H7 (cell line): ENCODE measurements at regions not wholly inside any gene's neighbourhood (a gene's known extent, or its start where the extent isn't known, plus 50 kb on each side); places are given as distances from the start of the nearest gene placed in this dataset.
"Not testable (repeated sequence)": the region's sequence is repeated elsewhere in the genome, so short reads cannot be mapped to it uniquely, and the experiment has no call there.

Experiments used
- DNase-seq: peaks from one replicate; pipeline ENCODE4 v3.0.0; 2012
- H3K27me3 ChIP-seq: 2 replicates; pipeline ENCODE4 v1.6.0; 2011; ENCODE audit warnings: mild to moderate bottlenecking, low read length; ENCODE audit not compliant: control insufficient read depth, insufficient read depth
- H3K36me3 ChIP-seq: replicated peaks from 2 replicates; pipeline ENCODE4 v1.5.1; 2011; ENCODE audit warnings: low read length; ENCODE audit not compliant: control insufficient read depth, insufficient read depth
- H3K4me3 ChIP-seq: 2 replicates; pipeline ENCODE4 v1.5.1; 2011; ENCODE audit warnings: low read depth, mild to moderate bottlenecking, control low read depth, low read length, moderate library complexity; ENCODE audit not compliant: insufficient read depth

GRCh38 chr4:27100713-27101112 lies 240.1 kb downstream of the STIM2 start:
- DNase-seq = no peak
- Histone ChIP-seq H3K4me3 (no peak overlapping the region), H3K36me3 (no peaks in the 10 kb centered on the region), H3K27me3 (no peaks in the 10 kb centered on the region; the same call in 1 of the 2 replicates)

DNA sequence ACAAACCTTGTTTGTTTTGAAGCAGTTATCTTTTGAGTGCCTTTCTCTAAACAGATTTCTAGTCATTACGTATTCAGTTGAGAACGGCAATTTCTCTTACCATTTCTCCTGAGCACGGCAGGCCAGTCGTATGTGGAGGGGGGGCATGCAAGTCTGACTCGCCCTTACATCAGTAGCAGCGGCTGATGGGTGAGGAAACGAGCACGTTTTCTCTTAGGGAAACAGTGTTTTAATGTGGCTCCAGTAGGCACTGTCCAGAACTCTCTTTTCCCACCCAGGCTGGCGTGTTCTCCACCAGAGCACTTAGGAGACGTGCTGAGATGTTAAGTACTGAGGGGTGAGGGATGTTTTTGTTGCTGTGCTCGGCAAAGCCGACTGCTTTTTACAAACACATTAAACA lies 240.5 kb downstream of the STIM2 start:
- no peak for DNase-seq
- Histone ChIP-seq H3K27me3 (no peaks in the 10 kb centered on the region; the same call in 1 of the 2 replicates), H3K36me3 (no peaks in the 10 kb centered on the region), H3K4me3 (no peak overlapping the region)

- DNase-seq = no peak
- Histone ChIP-seq H3K27me3 (no peaks in the 10 kb centered on the region; the same call in 1 of the 2 replicates), H3K36me3 (no peaks in the 10 kb centered on the region), H3K4me3 (no peak overlapping the region)
Observed at GRCh38 chr4:27101561-27101960, 240.9 kb downstream of the STIM2 start.

DNA sequence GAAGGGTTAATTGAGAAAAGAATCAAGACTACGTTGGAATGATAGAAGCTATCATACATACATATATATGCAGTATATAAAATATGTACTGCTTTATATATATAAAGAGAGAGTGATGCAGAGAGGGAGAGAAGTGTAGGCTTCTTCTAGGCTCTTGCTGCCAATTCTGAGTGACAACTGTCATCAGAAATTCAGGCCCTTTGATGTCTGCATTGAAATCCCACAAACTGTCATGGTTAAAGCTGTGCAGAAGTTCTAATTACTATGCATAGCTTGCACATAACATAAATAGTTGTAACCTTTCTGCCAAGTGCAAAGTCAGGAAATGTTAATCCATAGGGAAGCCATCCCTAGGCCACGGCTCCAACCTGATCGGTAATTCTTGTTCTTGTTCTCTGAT lies 251.0 kb downstream of the STIM2 start:
- H3K36me3 ChIP-seq = no peaks in the 10 kb centered on the region
- no peak overlapping the region for H3K4me3 ChIP-seq
- DNase-seq = no peak
- H3K27me3 ChIP-seq = no peaks in the 10 kb centered on the region

DNA sequence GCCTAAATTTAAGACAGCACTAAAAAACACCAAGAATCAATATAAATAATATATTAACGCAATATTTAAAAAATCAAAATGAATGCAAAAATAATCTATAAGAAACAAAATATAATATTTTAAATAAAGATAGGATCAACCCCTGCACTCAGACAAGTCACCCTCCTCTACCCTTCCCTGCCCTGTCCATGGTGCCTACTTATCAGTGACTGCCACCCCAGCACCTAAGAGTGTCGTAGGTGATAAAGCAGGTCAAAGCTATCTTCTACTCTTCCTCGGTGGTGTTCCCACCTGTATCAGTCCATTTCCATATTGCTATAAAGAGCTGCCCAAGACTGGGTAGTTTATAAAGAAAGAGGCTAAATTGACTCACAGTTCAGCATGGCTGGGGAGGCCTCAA lies 251.9 kb downstream of the STIM2 start:
- DNase-seq = no peak
- no peaks in the 10 kb centered on the region for H3K27me3 ChIP-seq
- no peak overlapping the region for H3K4me3 ChIP-seq
- no peaks in the 10 kb centered on the region for H3K36me3 ChIP-seq

GRCh38 chr4:27115221-27115620 lies 254.6 kb downstream of the STIM2 start:
- H3K4me3 ChIP-seq = no peak overlapping the region
- H3K36me3 ChIP-seq = no peaks in the 10 kb centered on the region
- H3K27me3 ChIP-seq = no peaks in the 10 kb centered on the region
- no peak for DNase-seq

DNA sequence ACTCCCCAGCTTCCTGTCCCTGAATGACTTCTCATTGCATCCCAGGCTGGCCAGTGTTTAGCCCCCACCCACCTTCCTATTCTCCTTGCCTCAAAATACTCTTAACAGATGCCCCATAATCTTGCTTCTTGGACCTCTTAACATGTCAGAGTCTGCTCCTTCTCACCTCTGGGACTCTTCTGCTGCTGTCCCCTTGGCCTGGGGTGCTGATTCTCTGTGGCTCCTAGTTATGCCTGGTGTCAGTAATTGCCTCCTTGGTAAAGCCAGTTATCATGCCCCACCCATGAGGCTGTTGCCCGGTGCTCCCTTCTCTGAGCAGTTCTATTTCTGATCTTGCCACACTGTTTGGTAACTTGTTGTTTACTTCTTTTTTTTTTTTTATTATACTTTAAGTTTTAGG lies 256.8 kb downstream of the STIM2 start:
- Histone ChIP-seq H3K36me3 (no peaks in the 10 kb centered on the region), H3K4me3 (no peak overlapping the region)
- no peak for DNase-seq

GRCh38 chr4:27119239-27119638 lies 258.6 kb downstream of the STIM2 start:
- Histone ChIP-seq H3K36me3 (no peaks in the 10 kb centered on the region), H3K4me3 (no peak overlapping the region), H3K27me3 (no peaks in the 10 kb centered on the region)
- no peak for DNase-seq

More for the DNA sequence above, 256.8 kb downstream of the STIM2 start:
- no peaks in the 10 kb centered on the region for H3K27me3 ChIP-seq

GRCh38 chr4:27121830-27122229 lies 261.2 kb downstream of the STIM2 start:
- no peak for DNase-seq
- Histone ChIP-seq H3K27me3 (no peaks in the 10 kb centered on the region), H3K4me3 (no peak overlapping the region), H3K36me3 (no peaks in the 10 kb centered on the region)

- peak; percentile 37 for DNase-seq
- no peaks in the 10 kb centered on the region for H3K27me3 ChIP-seq
- H3K36me3 ChIP-seq = no peaks in the 10 kb centered on the region
- H3K4me3 ChIP-seq = no peak overlapping the region
Observed at GRCh38 chr4:27123123-27123768, 262.6 kb downstream of the STIM2 start.

- Histone ChIP-seq H3K4me3 (no peak overlapping the region), H3K27me3 (no peaks in the 10 kb centered on the region), H3K36me3 (no peaks in the 10 kb centered on the region)
- no peak for DNase-seq
Observed at GRCh38 chr4:27123769-27124124, 263.1 kb downstream of the STIM2 start.

GRCh38 chr4:27126895-27127294 lies 266.3 kb downstream of the STIM2 start:
- DNase-seq, H3K4me3 ChIP-seq, H3K27me3 ChIP-seq, H3K36me3 ChIP-seq: not testable (repeated sequence)

DNA sequence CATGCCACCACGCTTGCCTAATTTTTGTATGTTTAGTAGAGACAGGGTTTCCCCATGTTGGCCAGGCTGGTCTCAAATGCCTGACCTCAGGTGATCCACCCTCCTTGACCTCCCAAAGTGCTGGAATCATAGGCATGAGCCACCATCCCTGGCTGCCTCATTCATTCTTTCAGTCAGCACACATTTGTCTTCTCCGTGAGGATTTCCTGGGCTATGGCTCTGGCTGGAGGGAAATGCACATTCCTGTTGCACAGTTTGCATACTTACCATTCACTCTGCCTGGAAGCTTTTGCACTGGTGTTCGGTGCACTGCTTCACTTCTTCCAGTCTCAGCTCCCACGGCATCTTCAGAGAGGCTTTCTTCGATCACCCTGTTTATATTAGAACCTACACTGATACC lies 267.8 kb downstream of the STIM2 start:
- no peaks in the 10 kb centered on the region for H3K36me3 ChIP-seq
- no peak for DNase-seq
- H3K4me3 ChIP-seq = no peak overlapping the region
- H3K27me3 ChIP-seq = no peaks in the 10 kb centered on the region

DNA sequence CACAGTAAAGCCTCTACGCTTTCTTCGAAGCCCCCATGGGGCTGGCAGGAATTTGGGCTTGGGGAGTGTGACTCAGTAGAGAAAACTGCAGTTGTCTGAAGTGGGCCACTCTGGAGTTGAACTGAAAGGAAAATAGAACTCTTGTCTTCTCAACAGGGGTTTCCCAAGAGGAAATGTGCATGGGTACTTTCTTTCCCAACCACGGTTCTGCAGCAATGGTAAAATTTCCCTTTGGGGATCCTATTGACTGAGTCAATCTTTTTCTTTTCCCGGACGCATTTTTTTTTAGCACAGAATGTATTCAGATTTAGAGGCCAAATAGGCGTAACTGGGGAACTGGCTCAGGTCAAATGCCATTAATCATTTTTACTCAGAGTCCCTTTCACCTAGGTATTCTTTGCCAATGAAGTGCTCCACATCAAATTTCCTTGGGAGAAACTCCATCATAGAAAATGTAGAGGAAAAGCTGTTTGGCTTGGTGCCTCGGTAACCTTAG lies 269.3 kb downstream of the STIM2 start:
- Histone ChIP-seq H3K4me3 (no peak overlapping the region), H3K27me3 (no peaks in the 10 kb centered on the region), H3K36me3 (no peaks in the 10 kb centered on the region)
- no peak for DNase-seq

DNA sequence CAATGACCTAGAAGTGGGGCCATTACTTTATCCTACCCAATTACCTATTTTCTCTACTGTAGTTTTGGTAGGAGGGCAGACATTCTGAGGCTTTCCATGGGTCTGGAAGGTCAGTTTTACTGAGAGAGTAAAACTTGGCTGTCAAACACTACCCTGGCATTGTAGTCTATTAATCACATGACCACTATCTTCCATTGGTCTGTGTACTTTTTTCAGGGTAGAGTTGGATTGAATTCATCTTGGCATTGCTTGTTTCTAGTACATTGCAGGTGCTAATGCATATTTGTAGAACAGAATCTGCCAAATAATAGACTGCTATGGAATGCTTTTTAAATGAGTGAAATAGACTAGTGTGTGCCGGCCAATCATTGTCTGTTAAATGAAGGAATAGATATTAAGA lies 271.9 kb downstream of the STIM2 start:
- no peaks in the 10 kb centered on the region for H3K27me3 ChIP-seq
- no peak overlapping the region for H3K4me3 ChIP-seq
- H3K36me3 ChIP-seq = no peaks in the 10 kb centered on the region
- no peak for DNase-seq

- no peak for DNase-seq
- Histone ChIP-seq H3K27me3 (no peaks in the 10 kb centered on the region), H3K36me3 (no peaks in the 10 kb centered on the region), H3K4me3 (no peak overlapping the region)
Observed at GRCh38 chr4:27140486-27140885, 279.8 kb downstream of the STIM2 start.
